ENCODE measurements at regions not wholly inside any gene's neighbourhood (a gene's known extent, or its start where the extent isn't known, plus 50 kb on each side); places are given as distances from the start of the nearest gene placed in this dataset.

DNA sequence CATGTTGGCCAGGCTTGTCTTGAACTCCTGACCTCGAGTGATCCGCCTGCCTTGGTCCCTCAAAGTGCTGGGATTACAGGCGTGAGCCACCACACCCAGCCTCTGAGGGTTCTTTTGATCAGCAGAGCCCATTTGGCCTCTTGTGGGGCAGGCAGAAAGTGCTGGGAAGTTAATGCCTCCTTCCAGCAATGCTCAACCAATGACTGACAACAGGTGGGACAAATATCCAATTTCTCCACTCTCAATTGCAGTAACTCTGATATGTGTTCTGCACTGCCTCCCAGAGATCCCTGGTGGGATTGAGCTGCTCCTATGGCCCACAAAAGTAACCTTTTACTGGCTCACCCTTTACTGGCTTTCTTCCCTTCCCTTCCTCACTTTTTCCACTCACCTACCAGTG lies 79.9 kb upstream of the APC start:
- no peak for DNase-seq (ENCODE audit: low read depth)

DNA sequence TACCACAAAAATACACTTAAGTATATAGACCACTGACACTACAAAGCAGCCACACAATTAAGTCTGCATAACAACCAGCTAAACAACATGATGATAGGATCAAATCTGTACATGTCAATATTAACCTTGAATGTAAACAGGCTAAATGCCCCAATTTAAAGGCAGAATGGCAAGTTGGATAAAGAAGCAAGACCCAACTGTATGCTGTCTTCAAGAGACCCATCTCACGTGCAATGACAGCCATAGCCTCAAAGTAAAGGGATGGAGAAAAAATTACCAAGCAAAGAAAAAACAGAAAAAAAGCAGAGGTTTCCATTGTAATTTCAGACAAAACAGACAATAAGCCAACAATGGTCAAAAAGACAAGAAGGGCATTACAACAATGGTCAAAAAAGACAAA lies 77.3 kb upstream of the APC start:
- no peak for DNase-seq (ENCODE audit: low read depth)

DNA sequence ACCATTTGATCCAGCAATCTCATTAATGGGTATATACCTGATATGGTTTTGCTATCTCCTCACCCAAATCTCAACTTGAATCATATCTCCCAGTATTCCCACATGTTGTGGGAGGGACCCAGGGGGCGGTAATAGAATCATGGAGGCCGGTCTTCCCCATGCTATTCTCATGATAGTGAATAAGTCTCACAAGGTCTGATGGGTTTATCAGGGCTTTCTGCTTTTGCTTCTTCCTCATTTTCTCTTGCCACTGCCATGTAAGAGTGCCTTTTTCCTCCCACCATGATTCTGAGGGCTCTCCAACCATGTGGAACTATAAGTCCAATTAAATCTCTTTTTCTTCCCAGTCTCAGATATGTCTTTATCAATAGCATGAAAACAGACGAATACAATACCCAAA lies 74.5 kb upstream of the APC start:
- DNase-seq (ENCODE audit: low read depth) = no peak

DNA sequence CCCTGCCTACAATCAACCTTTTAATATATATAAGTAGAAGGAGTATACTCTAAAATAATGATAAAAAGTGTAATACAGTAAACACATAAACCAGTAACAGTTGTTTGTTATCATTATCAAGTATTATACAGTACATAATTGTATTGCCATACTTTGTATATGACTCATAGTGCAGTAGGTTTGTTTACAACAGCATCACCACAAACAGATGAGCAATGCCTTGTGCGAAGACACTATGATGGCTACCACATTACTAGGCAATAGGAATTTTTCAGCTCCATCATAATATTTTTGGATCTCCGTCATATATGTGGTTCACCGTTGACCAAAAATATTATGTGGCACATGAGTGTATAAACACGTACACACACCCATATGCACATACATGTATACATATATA lies 69.7 kb upstream of the APC start:
- no peak for DNase-seq (ENCODE audit: low read depth)

DNA sequence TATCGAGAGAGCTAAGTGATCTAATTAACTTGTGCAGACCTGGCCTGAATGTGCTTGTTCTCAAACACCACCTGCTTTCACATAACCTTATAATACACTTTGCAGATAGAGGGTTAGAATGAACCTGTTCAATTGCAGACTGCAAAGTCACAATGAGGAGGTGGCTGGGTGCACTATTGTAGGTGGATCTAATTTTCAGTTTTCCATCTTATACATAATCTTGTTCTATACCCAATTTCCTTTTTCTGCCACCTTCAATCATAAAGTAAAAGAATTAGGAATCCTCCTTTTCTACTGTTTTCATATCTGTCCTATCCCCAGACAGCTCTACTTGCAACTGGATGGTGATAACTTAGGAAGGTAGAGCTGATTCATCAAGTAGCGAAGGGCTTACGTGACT lies 68.8 kb upstream of the APC start:
- no peak for DNase-seq (ENCODE audit: low read depth)

DNA sequence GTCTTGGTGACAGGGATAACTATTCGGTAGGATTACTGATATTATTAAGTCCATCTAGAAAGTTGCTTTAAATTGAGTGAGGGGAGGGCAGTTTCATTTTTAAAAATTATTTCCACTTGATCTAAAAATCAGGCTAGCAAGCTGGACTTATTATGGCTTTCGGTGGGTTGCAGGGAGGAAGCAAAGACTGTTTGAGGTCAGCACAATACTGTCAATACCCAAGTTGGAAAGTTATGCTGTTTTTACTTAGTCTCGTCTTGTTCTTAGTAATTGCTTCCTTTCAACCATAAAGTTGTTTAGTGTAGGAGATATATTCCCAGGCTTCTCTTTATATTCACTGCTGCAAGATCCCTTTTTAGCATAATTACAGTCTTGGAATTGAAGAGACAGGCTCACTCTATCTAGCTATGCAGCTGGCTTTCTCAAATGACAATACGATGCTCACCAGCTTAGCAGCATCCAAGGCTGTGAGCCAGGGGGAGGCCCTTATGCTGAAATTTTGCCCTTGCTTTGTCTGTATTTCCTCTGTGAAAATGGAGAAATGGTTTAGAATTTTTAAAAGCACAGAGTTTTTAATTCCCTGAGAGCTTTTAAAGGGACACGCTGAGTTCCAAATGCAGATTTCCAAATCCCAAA lies 68.2 kb upstream of the APC start:
- no peak for DNase-seq (ENCODE audit: low read depth)

DNA sequence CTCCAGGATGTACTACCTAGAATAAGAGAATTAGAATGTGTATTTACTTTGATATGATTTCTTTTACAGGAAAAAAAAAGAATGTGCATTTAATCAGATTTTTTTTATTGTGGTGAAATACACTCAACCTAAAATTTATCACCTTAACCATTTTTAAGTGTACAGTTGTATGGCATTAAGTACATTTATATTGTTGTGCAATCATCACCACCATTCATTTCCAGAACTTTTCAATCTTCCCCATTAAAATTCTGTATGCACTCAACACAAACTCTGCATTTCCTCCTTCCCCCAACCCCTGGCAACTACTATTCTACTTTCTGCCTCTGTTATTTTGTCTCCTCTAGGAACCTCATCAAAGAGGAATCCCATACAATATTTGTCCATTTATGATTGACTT lies 66.0 kb upstream of the APC start:
- no peak for DNase-seq (ENCODE audit: low read depth)

DNA sequence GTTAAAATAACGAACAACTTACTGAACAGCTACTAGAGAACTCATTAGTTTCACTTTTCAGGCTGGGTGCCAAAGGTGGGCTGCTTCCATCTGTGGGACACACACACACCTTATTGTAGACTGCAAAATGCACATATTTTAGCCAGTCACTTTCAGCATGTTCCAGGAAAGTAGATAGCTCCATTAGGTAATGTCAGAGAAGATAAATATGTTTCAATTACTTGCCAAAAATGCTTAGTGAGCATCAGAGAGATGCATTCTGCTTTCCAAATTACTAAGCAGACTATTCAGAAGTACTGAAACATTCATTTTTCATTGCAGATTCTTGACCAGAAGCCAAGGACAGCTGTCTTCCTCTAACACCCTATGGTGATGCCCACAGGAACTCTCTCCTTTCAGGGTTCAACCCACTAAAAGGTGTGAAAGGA lies 56.2 kb upstream of the APC start:
- no peak for DNase-seq (ENCODE audit: low read depth)

DNA sequence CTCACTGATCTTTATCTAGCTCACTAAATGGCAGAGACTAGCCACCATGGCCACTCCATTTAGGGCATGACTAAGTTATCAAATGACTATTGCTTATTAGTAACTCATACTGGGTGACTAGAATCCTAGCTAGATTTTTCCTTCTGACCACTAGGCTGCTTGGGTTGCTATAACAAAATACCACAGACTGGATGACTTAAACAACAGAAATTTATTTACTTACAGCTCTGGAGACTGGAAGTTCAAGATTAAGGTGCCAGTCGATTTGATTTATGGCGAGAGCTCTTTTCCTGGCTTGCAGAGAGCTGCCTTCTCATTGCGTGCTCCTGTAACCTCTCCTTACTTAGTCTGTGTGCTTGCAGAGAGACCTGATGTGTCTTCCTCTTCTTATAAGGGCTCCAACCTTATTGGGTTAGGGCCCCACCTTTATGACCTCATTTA lies 55.0 kb upstream of the APC start:
- DNase-seq (ENCODE audit: low read depth) = no peak

DNA sequence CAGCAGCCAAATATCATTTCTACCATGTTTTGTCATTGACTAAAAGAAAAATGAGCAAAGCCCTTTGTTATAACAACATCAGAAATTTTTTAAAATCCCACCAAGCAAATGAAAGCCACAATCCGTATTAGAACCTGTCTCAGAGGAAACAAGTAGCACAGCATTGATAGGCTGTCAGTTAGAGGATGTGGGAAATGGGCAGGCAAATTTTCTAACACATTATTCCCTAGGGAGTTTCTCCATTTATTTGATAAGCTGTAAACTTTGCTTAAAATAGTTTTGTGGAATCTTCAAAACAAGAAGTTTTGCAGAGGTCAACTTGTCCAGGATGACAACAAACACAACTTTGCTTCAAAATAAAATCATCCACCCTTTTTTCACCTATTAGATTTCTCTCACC lies 53.6 kb upstream of the APC start:
- DNase-seq (ENCODE audit: low read depth) = no peak

DNA sequence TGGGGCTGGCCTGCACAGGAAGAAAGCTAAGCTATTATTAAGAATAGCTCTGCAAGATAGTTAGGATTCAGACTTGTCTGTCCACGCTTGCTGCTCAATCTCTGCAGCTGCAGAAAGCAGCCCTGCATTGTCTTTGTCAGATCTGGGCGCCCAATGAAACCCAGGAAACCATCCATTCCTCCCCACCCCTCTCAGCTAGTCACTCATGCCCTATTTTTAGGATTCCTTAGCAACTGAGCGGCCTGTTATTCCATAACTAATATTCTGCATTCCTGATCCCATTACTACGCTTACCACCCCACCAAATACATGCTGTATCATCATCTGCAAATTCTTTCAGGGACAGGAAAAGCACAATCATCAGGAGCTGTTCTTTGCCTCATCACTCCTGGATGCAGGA lies 52.9 kb upstream of the APC start:
- DNase-seq (ENCODE audit: low read depth) = no peak

DNA sequence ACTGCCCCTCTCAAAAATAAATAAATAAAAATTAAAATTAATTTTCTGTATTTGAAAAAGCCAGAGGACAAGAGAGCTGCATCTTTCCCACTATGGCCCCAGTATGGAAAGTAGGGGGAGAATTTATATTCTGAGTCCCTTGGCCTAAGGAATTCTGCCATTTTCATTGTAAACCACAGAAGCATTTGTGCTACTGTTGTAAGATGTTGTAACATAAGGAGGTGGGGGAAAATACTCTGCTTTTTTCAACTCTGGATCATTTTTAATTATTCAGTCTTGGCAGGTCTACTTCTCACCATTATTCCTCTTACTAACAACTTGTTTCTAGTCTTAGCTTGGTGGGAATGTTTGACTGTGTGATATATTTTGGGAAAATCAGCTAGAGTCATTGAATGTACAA lies 52.3 kb upstream of the APC start:
- no peak for DNase-seq (ENCODE audit: low read depth)

DNA sequence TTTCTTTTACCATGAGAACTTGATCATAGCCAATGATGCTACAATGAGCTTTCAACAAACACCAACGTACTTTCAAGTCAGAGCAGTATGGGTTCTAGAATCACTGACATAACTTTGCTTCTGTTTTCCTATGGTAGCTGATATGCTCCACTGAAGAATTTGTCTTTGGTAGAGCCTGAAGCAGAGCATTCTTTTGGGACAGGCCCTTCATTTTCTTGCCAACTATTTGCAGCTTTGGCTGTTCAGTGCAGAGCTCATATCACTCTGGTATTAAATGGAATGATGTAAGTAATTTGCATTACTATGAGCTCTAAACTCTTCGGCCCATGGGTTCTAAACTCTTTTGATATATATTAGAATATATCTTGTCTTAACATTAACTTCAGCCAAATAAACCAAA lies 51.8 kb upstream of the APC start:
- no peak for DNase-seq (ENCODE audit: low read depth)

DNA sequence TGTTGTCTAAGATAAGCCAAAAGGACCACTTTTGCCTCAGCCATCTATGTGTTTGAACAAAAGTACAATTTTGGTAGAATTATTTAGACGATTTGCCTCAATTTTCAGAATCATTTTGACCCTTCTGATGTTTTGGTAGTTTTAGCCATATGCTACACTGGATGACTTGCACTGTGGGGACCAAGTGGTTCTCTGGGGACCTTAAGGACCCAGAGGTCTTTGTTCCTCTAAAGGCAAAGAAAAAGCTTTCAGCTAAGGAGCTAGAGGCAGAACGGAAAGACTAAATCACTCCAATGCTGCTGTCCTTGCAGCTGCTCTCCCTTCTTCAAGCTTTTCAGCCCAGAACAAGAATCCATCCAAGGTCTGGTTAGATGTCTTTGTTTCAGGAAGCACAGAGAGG lies 51.0 kb upstream of the APC start:
- DNase-seq (ENCODE audit: low read depth) = no peak

DNA sequence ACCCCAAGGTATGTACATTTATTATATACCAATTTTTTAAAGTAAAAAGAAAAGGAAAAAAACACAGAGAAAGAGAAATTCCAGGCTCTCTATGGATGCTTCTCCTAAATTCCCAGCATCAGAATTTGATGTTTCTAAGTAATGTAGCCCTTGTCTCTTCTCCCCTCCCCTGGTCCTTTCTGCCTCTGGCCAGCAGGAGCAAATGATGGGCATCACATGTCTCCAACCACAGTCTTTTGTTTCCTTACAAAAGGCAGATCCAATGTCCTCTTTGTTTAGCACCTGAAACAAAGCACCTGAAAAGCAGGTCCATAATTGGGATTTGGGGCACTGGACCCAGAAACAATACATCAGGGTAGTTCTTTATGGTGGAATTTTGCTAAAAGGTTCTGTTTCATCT lies 50.4 kb upstream of the APC start:
- DNase-seq (ENCODE audit: low read depth) = no peak

Measured in fibroblast of the conjunctiva (primary cell).